Neural cell (in vitro differentiated cells): ENCODE measurements at regions not wholly inside any gene's neighbourhood (a gene's known extent, or its start where the extent isn't known, plus 50 kb on each side); places are given as distances from the start of the nearest gene placed in this dataset.

Experiments used
- H2AFZ ChIP-seq: fragments of 200-600, 300-800 bp; sonication (generic), shearing (Covaris generic); 2 replicates; pipeline ENCODE4 v1.6.0; 2014; ENCODE audit warnings: low read depth, mild to moderate bottlenecking, antibody characterized with exemption, low read length, moderate library complexity
- H3F3A ChIP-seq: fragments of 200-600 bp; shearing (Covaris generic); 2 replicates; pipeline ENCODE4 v1.6.1; 2016; ENCODE audit warnings: mild to moderate bottlenecking, moderate library complexity, mixed read lengths, antibody characterized with exemption, low read length; ENCODE audit not compliant: insufficient read depth, poor library complexity, severe bottlenecking
- H3K27ac ChIP-seq: fragments of 200-600, 300-800 bp; sonication (generic), shearing (Covaris generic); 2 replicates; pipeline ENCODE4 v1.5.1; 2014; ENCODE audit warnings: mild to moderate bottlenecking, low read length, moderate library complexity
- H3K27me3 ChIP-seq: fragments of 300-800, 200-600 bp; sonication (generic), shearing (Covaris generic); 2 replicates; pipeline ENCODE4 v1.6.0; 2014; ENCODE audit warnings: mild to moderate bottlenecking, low read depth, low read length, moderate library complexity; ENCODE audit not compliant: insufficient read depth
- H3K36me3 ChIP-seq: fragments of 300-800, 200-600 bp; sonication (generic), shearing (Covaris generic); 2 replicates; pipeline ENCODE4 v1.5.1; 2014; ENCODE audit warnings: mild to moderate bottlenecking, antibody characterized with exemption, low read length, moderate library complexity; ENCODE audit not compliant: insufficient read depth
- H3K4me2 ChIP-seq: fragments of 300-800, 200-600 bp; sonication (generic), shearing (Covaris generic); 2 replicates; pipeline ENCODE4 v1.6.0; 2014; ENCODE audit warnings: mild to moderate bottlenecking, low read length
- H3K4me3 ChIP-seq: fragments of 300-800, 200-600 bp; sonication (generic), shearing (Covaris generic); 2 replicates; pipeline ENCODE4 v1.5.1; 2014; ENCODE audit warnings: mild to moderate bottlenecking, low read length, moderate library complexity
- H3K79me2 ChIP-seq: fragments of 200-600 bp; shearing (Covaris generic); replicated peaks from 2 replicates; pipeline ENCODE4 v1.6.0; 2014; ENCODE audit warnings: mild to moderate bottlenecking, low read length, moderate library complexity; ENCODE audit not compliant: insufficient read depth
- H3K9ac ChIP-seq: fragments of 300-800, 200-600 bp; sonication (generic), shearing (Covaris generic); 2 replicates; pipeline ENCODE4 v1.6.1; 2016; ENCODE audit warnings: mild to moderate bottlenecking, low read length, mixed read lengths
- H3K9me2 ChIP-seq: fragments of 200-600 bp; shearing (Covaris generic); 2 replicates; pipeline ENCODE4 v1.6.1; 2016; ENCODE audit warnings: mild to moderate bottlenecking, low read length, mixed read lengths; ENCODE audit not compliant: insufficient read depth
- H3K9me3 ChIP-seq: fragments of 200-600, 300-800 bp; sonication (generic), shearing (Covaris generic); 2 replicates; pipeline ENCODE4 v1.6.1; 2016; ENCODE audit warnings: mild to moderate bottlenecking, mixed run types, low read length, moderate library complexity, mixed read lengths
- H4K20me1 ChIP-seq: fragments of 200-600 bp; shearing (Covaris generic); 2 replicates; pipeline ENCODE4 v1.6.1; 2016; ENCODE audit warnings: mild to moderate bottlenecking, mixed run types; ENCODE audit not compliant: insufficient read depth
- CTCF ChIP-seq: fragments of 450-650 bp; IDR thresholded peaks from 2 replicates; pipeline ENCODE4 v1.5.1; 2014; ENCODE audit warnings: antibody characterized with exemption, mild to moderate bottlenecking, moderate library complexity; ENCODE audit not compliant: poor library complexity, severe bottlenecking
- EP300 ChIP-seq: fragments of 450-650 bp; conservative IDR thresholded peaks from 2 replicates; pipeline ENCODE4 v1.6.1; 2014; ENCODE audit warnings: antibody characterized with exemption, mild to moderate bottlenecking, moderate library complexity; ENCODE audit not compliant: poor library complexity, severe bottlenecking
- EZH2 ChIP-seq: fragments of 200-600, 300-800 bp; shearing (Covaris generic), sonication (generic); IDR thresholded peaks from 2 replicates; pipeline ENCODE4 v1.6.1; 2014; ENCODE audit warnings: antibody characterized with exemption, low read length, borderline replicate concordance, mild to moderate bottlenecking; ENCODE audit not compliant: insufficient read depth, poor library complexity, severe bottlenecking
- MXI1 ChIP-seq: fragments of 450-650 bp; conservative IDR thresholded peaks from 2 replicates; pipeline ENCODE4 v1.6.1; 2014; ENCODE audit warnings: antibody characterized with exemption, mild to moderate bottlenecking; ENCODE audit not compliant: poor library complexity, severe bottlenecking
- POLR2AphosphoS5 ChIP-seq: IDR thresholded peaks from 2 replicates; pipeline ENCODE4 v1.6.1; 2012
- RAD21 ChIP-seq: fragments of 450-650 bp; conservative IDR thresholded peaks from 2 replicates; pipeline ENCODE4 v1.6.1; 2014; ENCODE audit warnings: antibody characterized with exemption, mild to moderate bottlenecking, moderate library complexity
- REST ChIP-seq: IDR thresholded peaks from 2 replicates; pipeline ENCODE4 v1.6.1; 2012; ENCODE audit warnings: borderline replicate concordance
- SMC3 ChIP-seq: fragments of 450-650 bp; conservative IDR thresholded peaks from 2 replicates; pipeline ENCODE4 v1.6.1; 2014; ENCODE audit warnings: antibody characterized with exemption, mild to moderate bottlenecking, moderate library complexity; ENCODE audit not compliant: poor library complexity
- TAF1 ChIP-seq: IDR thresholded peaks from 2 replicates; pipeline ENCODE4 v1.6.1; 2012; ENCODE audit warnings: low read depth

GRCh38 chr2:22487036-22487435 lies 897.9 kb upstream of the KLHL29 start:
- H3K27ac ChIP-seq, result peak overlapping the region; percentile 45
- H4K20me1 ChIP-seq, result no peaks in the 10 kb centered on the region
- H3K9me2 ChIP-seq, result no peaks in the 10 kb centered on the region
- no peak overlapping the region for H3K4me3 ChIP-seq
- H3K79me2 ChIP-seq, result no peaks in the 10 kb centered on the region
- H3K9ac ChIP-seq, result no peak overlapping the region
- no peaks in the 10 kb centered on the region for H3K27me3 ChIP-seq
- H3K9me3 ChIP-seq, result no peaks in the 10 kb centered on the region
- no peak overlapping the region for H2AFZ ChIP-seq
- H3F3A ChIP-seq, result no peaks in the 10 kb centered on the region
- no peaks in the 10 kb centered on the region for H3K36me3 ChIP-seq
- H3K4me2 ChIP-seq, result no peak overlapping the region
- TF ChIP-seq SMC3 (no peak), CTCF (no peak), RAD21 (no peak), REST (no peak), EZH2 (no peak), MXI1 (no peak), TAF1 (no peak), POLR2AphosphoS5 (no peak), EP300 (no peak)

GRCh38 chr2:22487541-22487940 lies 897.4 kb upstream of the KLHL29 start:
- H2AFZ ChIP-seq, result no peak overlapping the region
- no peak overlapping the region for H3K9ac ChIP-seq
- no peak overlapping the region for H3K4me2 ChIP-seq
- H3K4me3 ChIP-seq, result no peak overlapping the region
- H3K36me3 ChIP-seq, result no peaks in the 10 kb centered on the region
- H4K20me1 ChIP-seq, result no peaks in the 10 kb centered on the region
- no peaks in the 10 kb centered on the region for H3K9me2 ChIP-seq
- TF ChIP-seq EP300 (peak; percentile 38), CTCF (no peak), EZH2 (no peak), SMC3 (no peak), REST (no peak), MXI1 (no peak), RAD21 (no peak)
- H3K9me3 ChIP-seq, result no peaks in the 10 kb centered on the region
- H3F3A ChIP-seq, result no peaks in the 10 kb centered on the region
- H3K27ac ChIP-seq, result peak overlapping the region; percentile 45
- no peaks in the 10 kb centered on the region for H3K79me2 ChIP-seq
- H3K27me3 ChIP-seq, result no peaks in the 10 kb centered on the region
